Prostate gland (tissue), 2 donors: ENCODE measurements at regions not wholly inside any gene's neighbourhood (a gene's known extent, or its start where the extent isn't known, plus 50 kb on each side); places are given as distances from the start of the nearest gene placed in this dataset.

Experiments
- POLR2A ChIP-seq: fragments of 450-650 bp; IDR thresholded peaks from one replicate; pipeline ENCODE4 v1.6.1; 2016; ENCODE audit warnings: antibody characterized with exemption, mild to moderate bottlenecking
- POLR2AphosphoS5 ChIP-seq: sonication (generic); formaldehyde crosslinking; IDR thresholded peaks from one replicate; pipeline ENCODE4 v1.6.1; 2017; ENCODE audit warnings: antibody characterized with exemption
- TF ChIP-seq, protein P1 (sequence below), 4 experiments: fragments of 200-600 bp in 2 of 4; fragments of 450-650 bp in 2 of 4; sonication (generic) in 2 of 4; IDR thresholded peaks; 1 replicate in 3 of 4; 2 replicates in 1 of 4; pipeline ENCODE4 v1.5.1; 2016 to 2019; ENCODE audit warnings: antibody characterized with exemption in 4 of 4, mild to moderate bottlenecking in 2 of 4, moderate library complexity in 2 of 4

DNA sequence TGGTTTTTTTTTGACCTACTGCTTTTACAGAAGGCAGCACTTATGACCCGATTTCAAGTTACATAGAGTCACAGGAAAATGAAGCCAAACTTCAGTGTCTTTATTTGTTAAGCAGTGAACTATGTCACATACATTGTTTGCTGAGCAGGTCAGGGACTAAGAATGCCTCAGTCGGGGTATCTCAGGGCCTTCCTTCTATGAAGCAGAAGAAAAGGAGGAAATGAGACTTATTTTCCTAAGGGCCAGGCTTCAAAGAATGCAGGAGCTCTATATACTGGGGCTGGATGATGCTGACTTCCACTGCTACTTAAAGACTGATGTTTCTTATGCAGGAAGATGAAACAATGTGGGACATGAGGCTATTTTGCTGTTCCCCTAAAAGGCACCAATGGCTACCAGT is 558.4 kb upstream of the IGFBP7 start:
- TF ChIP-seq, protein P1, sequence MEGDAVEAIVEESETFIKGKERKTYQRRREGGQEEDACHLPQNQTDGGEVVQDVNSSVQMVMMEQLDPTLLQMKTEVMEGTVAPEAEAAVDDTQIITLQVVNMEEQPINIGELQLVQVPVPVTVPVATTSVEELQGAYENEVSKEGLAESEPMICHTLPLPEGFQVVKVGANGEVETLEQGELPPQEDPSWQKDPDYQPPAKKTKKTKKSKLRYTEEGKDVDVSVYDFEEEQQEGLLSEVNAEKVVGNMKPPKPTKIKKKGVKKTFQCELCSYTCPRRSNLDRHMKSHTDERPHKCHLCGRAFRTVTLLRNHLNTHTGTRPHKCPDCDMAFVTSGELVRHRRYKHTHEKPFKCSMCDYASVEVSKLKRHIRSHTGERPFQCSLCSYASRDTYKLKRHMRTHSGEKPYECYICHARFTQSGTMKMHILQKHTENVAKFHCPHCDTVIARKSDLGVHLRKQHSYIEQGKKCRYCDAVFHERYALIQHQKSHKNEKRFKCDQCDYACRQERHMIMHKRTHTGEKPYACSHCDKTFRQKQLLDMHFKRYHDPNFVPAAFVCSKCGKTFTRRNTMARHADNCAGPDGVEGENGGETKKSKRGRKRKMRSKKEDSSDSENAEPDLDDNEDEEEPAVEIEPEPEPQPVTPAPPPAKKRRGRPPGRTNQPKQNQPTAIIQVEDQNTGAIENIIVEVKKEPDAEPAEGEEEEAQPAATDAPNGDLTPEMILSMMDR (IDR thresholded peaks at IDR 0.05): no peak
- TF ChIP-seq POLR2A (no peak), POLR2AphosphoS5 (no peak)
